ENCODE measurements at regions not wholly inside any gene's neighbourhood (a gene's known extent, or its start where the extent isn't known, plus 50 kb on each side); places are given as distances from the start of the nearest gene placed in this dataset.

DNA sequence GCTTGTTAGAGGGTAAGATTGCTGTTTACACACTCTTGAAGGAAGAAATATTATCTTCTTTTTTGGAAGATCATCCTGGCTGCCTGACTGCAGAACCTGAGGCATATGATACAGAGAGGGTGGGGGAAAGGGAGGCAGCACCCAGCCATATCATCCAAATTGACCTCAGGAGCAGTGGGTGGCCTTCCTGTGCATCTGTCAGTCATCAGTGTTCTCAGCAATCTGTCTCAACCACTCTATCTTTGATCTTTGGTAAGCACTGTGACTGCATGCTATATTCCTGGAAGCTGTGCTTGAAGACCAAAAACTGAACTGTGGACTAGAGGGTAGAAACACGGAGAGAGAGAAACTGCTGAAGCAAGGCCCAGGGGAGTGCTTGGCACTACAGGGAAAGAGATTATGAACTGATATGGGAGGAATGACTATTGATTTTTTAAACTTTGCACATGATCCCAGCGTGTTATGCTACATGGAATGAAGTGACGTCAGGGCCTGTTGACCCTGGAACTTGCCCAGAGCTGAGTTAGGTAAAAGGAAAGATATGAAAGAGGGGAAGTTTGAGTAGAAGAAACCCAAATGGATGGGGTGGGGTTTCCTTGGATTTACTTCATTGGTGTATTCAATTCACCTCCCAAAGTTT is 171.5 kb downstream of the ASCL1 start:
- Histone ChIP-seq H3K27me3 (no peaks in the 10 kb centered on the region), H3K36me3 (no peaks in the 10 kb centered on the region), H3K27ac (no peak overlapping the region), H3K9me3 (no peaks in the 10 kb centered on the region), H3K4me3 (no peak overlapping the region), H3K4me1 (no peaks in the 10 kb centered on the region)
- no peak for TF ChIP-seq POLR2A (IDR thresholded peaks at IDR 0.05)
- TF ChIP-seq CTCF (IDR thresholded peaks at IDR 0.05): no peak
- DNase-seq: no peak

DNA sequence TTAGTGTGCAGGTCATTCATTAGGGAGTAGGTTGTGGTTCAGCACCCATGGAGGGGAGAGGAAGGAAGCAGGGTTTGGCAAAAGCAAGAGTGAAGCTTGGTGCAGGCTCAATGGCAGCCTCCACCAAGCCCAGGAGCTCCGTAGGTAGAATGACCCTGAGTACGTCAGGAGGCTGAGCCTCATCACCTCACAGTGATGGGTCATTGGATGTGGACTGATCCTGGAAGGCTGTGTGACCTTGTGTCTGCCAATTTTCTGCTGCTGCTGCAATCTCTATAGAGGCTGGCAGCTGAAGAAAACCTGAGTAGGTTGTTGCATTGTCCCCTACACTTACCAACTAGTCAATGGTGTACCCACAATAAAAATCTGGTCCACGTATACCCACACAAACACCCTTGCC is 173.1 kb downstream of the ASCL1 start:
- Histone ChIP-seq H3K27me3 (no peaks in the 10 kb centered on the region), H3K36me3 (no peaks in the 10 kb centered on the region), H3K4me3 (no peak overlapping the region), H3K9me3 (peaks cover 0 to 6% (median 0%) of the 10 kb centered on the region in 4 donors), H3K27ac (no peak overlapping the region), H3K4me1 (no peaks in the 10 kb centered on the region)
- TF ChIP-seq POLR2A (IDR thresholded peaks at IDR 0.05) (no peak), CTCF (IDR thresholded peaks at IDR 0.05) (no peak)
- no peak for DNase-seq

GRCh38 chr12:103138538-103138937 is 181.1 kb downstream of the ASCL1 start:
- no peak overlapping the region for H3K27ac ChIP-seq
- no peaks in the 10 kb centered on the region for H3K36me3 ChIP-seq
- H3K9me3 ChIP-seq: peaks cover 0 to 6% (median 0%) of the 10 kb centered on the region in 4 donors
- DNase-seq: no peak
- H3K27me3 ChIP-seq: no peaks in the 10 kb centered on the region
- no peaks in the 10 kb centered on the region for H3K4me1 ChIP-seq
- TF ChIP-seq POLR2A (IDR thresholded peaks at IDR 0.05) (no peak), CTCF (IDR thresholded peaks at IDR 0.05) (no peak)
- no peak overlapping the region for H3K4me3 ChIP-seq

GRCh38 chr12:103139876-103140275 is 182.4 kb downstream of the ASCL1 start:
- Histone ChIP-seq H3K27ac (no peak overlapping the region), H3K9me3 (no peaks in the 10 kb centered on the region), H3K36me3 (no peaks in the 10 kb centered on the region), H3K4me3 (no peak overlapping the region), H3K4me1 (no peaks in the 10 kb centered on the region), H3K27me3 (no peaks in the 10 kb centered on the region)
- no peak for DNase-seq
- TF ChIP-seq POLR2A (IDR thresholded peaks at IDR 0.05) (no peak), CTCF (IDR thresholded peaks at IDR 0.05) (no peak)

DNA sequence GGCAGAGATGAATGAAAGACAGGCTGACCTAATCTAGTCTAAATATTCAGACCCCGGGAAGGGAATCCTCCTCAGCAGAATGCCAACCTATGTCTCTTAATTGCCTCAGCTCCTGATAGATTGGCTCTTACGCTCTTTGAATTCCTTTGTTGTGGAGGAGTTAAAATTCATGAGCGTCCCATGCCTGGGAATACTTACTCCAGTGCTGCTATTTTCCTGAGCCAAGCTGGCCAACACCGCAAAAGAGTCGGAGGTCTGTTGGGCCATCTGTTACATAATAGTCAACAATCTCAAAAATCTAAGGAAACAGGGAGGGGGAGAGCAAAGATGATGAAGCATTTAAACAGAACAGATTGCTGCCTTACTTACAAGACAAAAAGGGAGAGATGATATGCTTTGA is 182.8 kb downstream of the ASCL1 start:
- TF ChIP-seq CTCF (IDR thresholded peaks at IDR 0.05) (no peak), POLR2A (IDR thresholded peaks at IDR 0.05) (no peak)
- Histone ChIP-seq H3K27ac (no peak overlapping the region), H3K27me3 (no peaks in the 10 kb centered on the region), H3K4me3 (no peak overlapping the region), H3K9me3 (no peaks in the 10 kb centered on the region), H3K36me3 (no peaks in the 10 kb centered on the region), H3K4me1 (no peaks in the 10 kb centered on the region)
- no peak for DNase-seq

- DNase-seq: no peak
- H3K4me1 ChIP-seq: no peaks in the 10 kb centered on the region
- H3K27me3 ChIP-seq: no peaks in the 10 kb centered on the region
- no peaks in the 10 kb centered on the region for H3K36me3 ChIP-seq
- H3K9me3 ChIP-seq: no peaks in the 10 kb centered on the region
- H3K27ac ChIP-seq: no peak overlapping the region
- TF ChIP-seq CTCF (IDR thresholded peaks at IDR 0.05) (no peak), POLR2A (IDR thresholded peaks at IDR 0.05) (no peak)
- H3K4me3 ChIP-seq: no peak overlapping the region
Observed at GRCh38 chr12:103144278-103144677, 186.8 kb downstream of the ASCL1 start.

All from Peyer's patch (tissue), 4 donors.